ENCODE measurements at regions not wholly inside any gene's neighbourhood (a gene's known extent, or its start where the extent isn't known, plus 50 kb on each side); places are given as distances from the start of the nearest gene placed in this dataset.

- no peaks in the 10 kb centered on the region for H3K27me3 ChIP-seq (ENCODE audit: insufficient read depth, low read depth)
- H3K4me2 ChIP-seq, result no peak overlapping the region
- no peak for TF ChIP-seq CTCF (conservative IDR thresholded peaks at IDR 0.05; ENCODE audit: low read depth, low read length)
- no peaks in the 10 kb centered on the region for H3K36me3 ChIP-seq (ENCODE audit: insufficient read depth)
- no peak overlapping the region for H3K27ac ChIP-seq
- H3K4me1 ChIP-seq (ENCODE audit: low read depth, poor library complexity, severe bottlenecking), result no peaks in the 10 kb centered on the region
- no peak overlapping the region for H2AFZ ChIP-seq (ENCODE audit: low read depth)
- H3K9ac ChIP-seq, result no peak overlapping the region
- H4K20me1 ChIP-seq (ENCODE audit: insufficient read depth), result no peaks in the 10 kb centered on the region
- H3K79me2 ChIP-seq (ENCODE audit: insufficient read depth, low read depth), result no peaks in the 10 kb centered on the region
- no peak overlapping the region for H3K4me3 ChIP-seq (IDR thresholded peaks at IDR 0.05; ENCODE audit: insufficient read depth, low read depth, low read length)
Measured at GRCh38 chr10:111954386-111954785, 229.2 kb downstream of the GPAM start.

- Histone ChIP-seq H3K4me2 (no peak overlapping the region), H3K79me2 (ENCODE audit: insufficient read depth, low read depth) (no peaks in the 10 kb centered on the region), H3K4me3 (IDR thresholded peaks at IDR 0.05; ENCODE audit: insufficient read depth, low read depth, low read length) (no peak overlapping the region), H3K27ac (no peak overlapping the region), H3K4me1 (ENCODE audit: low read depth, poor library complexity, severe bottlenecking) (no peaks in the 10 kb centered on the region), H3K36me3 (ENCODE audit: insufficient read depth) (no peaks in the 10 kb centered on the region), H4K20me1 (ENCODE audit: insufficient read depth) (no peaks in the 10 kb centered on the region), H3K27me3 (ENCODE audit: insufficient read depth, low read depth) (no peaks in the 10 kb centered on the region), H3K9ac (no peak overlapping the region), H2AFZ (ENCODE audit: low read depth) (no peak overlapping the region)
- no peak for TF ChIP-seq CTCF (conservative IDR thresholded peaks at IDR 0.05; ENCODE audit: low read depth, low read length)
Measured at GRCh38 chr10:111956841-111957240, 226.7 kb downstream of the GPAM start.

GRCh38 chr10:111962951-111963350 is 220.6 kb downstream of the GPAM start:
- no peak overlapping the region for H3K4me2 ChIP-seq
- no peaks in the 10 kb centered on the region for H3K36me3 ChIP-seq (ENCODE audit: insufficient read depth)
- no peak overlapping the region for H3K27ac ChIP-seq
- H3K9ac ChIP-seq, result no peak overlapping the region
- no peak overlapping the region for H2AFZ ChIP-seq (ENCODE audit: low read depth)
- no peak for TF ChIP-seq CTCF (conservative IDR thresholded peaks at IDR 0.05; ENCODE audit: low read depth, low read length)
- no peak overlapping the region for H3K4me3 ChIP-seq (IDR thresholded peaks at IDR 0.05; ENCODE audit: insufficient read depth, low read depth, low read length)
- H3K4me1 ChIP-seq (ENCODE audit: low read depth, poor library complexity, severe bottlenecking), result no peaks in the 10 kb centered on the region
- H3K27me3 ChIP-seq (ENCODE audit: insufficient read depth, low read depth), result no peaks in the 10 kb centered on the region
- no peaks in the 10 kb centered on the region for H4K20me1 ChIP-seq (ENCODE audit: insufficient read depth)
- no peaks in the 10 kb centered on the region for H3K79me2 ChIP-seq (ENCODE audit: insufficient read depth, low read depth)

GRCh38 chr10:111967116-111967515 is 216.4 kb downstream of the GPAM start:
- H2AFZ ChIP-seq (ENCODE audit: low read depth), result no peak overlapping the region
- no peaks in the 10 kb centered on the region for H3K36me3 ChIP-seq (ENCODE audit: insufficient read depth)
- no peaks in the 10 kb centered on the region for H3K27me3 ChIP-seq (ENCODE audit: insufficient read depth, low read depth)
- H3K4me3 ChIP-seq (IDR thresholded peaks at IDR 0.05; ENCODE audit: insufficient read depth, low read depth, low read length), result no peak overlapping the region
- H3K4me1 ChIP-seq (ENCODE audit: low read depth, poor library complexity, severe bottlenecking), result peaks cover 2% of the 10 kb centered on the region
- no peak for TF ChIP-seq CTCF (conservative IDR thresholded peaks at IDR 0.05; ENCODE audit: low read depth, low read length)
- H3K79me2 ChIP-seq (ENCODE audit: insufficient read depth, low read depth), result no peaks in the 10 kb centered on the region
- H3K27ac ChIP-seq, result no peak overlapping the region
- H3K4me2 ChIP-seq, result no peak overlapping the region
- H3K9ac ChIP-seq, result no peak overlapping the region
- no peaks in the 10 kb centered on the region for H4K20me1 ChIP-seq (ENCODE audit: insufficient read depth)

- TF ChIP-seq CTCF (conservative IDR thresholded peaks at IDR 0.05; ENCODE audit: low read depth, low read length), result no peak
- Histone ChIP-seq H3K27me3 (ENCODE audit: insufficient read depth, low read depth) (no peaks in the 10 kb centered on the region), H3K4me3 (IDR thresholded peaks at IDR 0.05; ENCODE audit: insufficient read depth, low read depth, low read length) (no peak overlapping the region), H3K9ac (no peak overlapping the region), H3K4me2 (no peak overlapping the region), H4K20me1 (ENCODE audit: insufficient read depth) (no peaks in the 10 kb centered on the region), H3K4me1 (ENCODE audit: low read depth, poor library complexity, severe bottlenecking) (peaks cover 2% of the 10 kb centered on the region), H2AFZ (ENCODE audit: low read depth) (no peak overlapping the region), H3K79me2 (ENCODE audit: insufficient read depth, low read depth) (no peaks in the 10 kb centered on the region), H3K36me3 (ENCODE audit: insufficient read depth) (no peaks in the 10 kb centered on the region), H3K27ac (no peak overlapping the region)
Measured at GRCh38 chr10:111967547-111967946, 216.0 kb downstream of the GPAM start.

Data from KMS-11 (cell line).